SW480 (cell line): ENCODE measurements at regions not wholly inside any gene's neighbourhood (a gene's known extent, or its start where the extent isn't known, plus 50 kb on each side); places are given as distances from the start of the nearest gene placed in this dataset.
"Not testable (repeated sequence)": the region's sequence is repeated elsewhere in the genome, so short reads cannot be mapped to it uniquely, and the experiment has no call there.

ENCODE experiments used
- DNase-seq: peaks from one replicate; pipeline ENCODE4 v3.0.0-alpha.2; 2016; ENCODE audit warnings: low spot score

DNA sequence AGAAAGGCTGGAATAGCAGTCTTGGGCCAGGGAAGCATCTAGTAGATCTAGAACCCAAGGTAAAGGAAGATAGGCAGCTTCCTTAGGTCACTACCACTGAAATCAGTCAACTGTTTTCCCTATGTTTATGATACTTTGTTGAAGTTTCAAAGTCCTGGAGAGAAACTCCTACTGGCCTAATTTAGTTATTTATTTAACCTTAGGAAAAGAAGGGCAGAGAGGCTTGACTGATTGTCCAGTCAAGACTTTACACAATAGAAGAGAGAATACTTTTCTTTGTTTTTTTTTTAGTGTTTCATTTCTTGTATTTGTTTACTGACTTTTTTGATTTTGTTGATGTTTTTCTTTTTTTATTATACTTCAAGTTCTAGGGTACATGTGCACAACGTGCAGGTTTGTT lies 138.9 kb upstream of the PHYHIPL start:
- DNase-seq, result no peak

DNA sequence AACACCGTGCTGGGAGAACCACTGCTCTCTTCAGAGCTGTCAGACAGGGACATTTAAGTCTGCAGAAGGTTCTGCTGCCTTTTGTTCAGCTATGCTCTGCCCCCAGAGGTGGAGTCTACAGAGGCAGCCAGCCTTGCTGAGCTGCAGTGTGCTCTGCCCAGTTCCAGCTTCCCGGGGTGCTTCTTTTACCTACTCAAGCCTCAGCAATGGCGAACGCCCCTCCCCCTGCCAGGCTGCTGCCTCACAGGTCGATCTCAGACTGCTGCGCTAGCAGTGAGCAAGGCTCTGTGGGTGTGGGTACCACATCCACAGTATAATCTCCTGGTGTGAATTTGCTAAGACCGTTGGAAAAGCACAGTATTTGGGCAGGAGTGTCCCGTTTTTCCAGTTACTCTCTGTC lies 133.1 kb upstream of the PHYHIPL start:
- DNase-seq, result not testable (repeated sequence)

DNA sequence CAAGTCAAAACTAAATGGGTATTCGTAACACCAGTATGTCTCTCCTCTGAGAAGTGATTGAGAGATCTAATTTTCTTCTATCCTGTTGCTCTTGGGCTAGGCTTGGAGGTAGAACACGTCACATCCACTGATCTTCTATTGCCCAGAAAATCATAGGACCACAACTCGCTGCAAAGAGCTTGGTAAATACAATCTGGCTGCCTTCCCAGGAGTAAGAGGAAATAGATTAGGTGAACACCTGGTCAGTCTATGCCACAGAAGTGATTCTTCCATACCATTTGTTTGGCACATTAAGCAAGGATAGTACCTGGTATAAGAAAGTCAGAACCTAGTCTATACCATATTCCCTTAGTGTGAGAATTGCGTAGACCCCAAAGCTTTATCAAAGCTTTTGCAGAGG lies 129.3 kb upstream of the PHYHIPL start:
- no peak for DNase-seq

DNA sequence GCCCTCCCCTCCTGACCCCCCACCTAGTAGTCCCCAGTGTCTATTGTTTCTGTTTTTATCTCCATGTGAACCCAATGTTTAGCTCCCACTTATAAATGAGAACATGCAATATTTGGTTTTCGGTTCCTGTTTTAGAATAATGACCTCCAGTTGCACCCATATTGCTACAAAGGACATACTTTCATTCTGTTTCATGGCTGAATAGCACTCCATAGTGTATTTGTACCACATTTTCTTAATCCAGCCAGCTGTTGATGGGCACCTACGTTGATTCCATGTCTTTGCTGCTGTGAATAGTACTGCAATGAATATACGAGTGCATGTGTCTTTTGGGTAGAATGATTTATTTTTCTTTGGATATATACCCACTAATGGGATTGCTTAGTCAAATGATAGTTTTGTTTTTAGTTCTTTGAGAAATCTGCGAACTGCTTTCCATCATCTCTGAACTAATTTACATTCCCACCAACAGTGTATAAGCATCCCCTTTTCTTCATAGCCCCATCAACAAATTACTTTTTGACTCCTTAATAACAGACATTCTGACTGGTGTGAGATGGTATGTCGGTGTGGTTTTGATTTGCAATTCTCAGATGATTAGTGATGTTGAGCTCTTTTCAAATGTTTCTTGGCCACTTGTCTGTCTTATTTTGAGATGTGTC lies 128.4 kb upstream of the PHYHIPL start:
- no peak for DNase-seq

DNA sequence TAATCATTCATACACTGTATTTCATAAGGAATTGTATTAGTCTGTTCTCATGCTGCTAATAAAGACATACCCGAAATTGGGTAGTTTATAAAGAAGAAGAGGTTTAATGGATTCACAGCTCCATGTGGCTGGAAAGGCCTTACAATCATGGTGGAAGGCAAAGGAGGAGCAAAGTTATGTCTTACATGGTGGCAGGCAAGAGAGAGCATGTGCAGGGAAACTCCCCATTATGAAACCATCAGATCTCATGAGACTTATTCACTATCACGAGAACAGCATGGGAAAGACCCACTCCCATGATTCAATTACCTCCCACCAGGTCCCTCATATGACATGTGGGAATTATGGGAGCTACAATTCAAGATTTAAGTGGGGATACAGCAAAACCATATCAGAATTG lies 122.9 kb upstream of the PHYHIPL start:
- not testable (repeated sequence) for DNase-seq

GRCh38 chr10:59055045-59055444 lies 121.4 kb upstream of the PHYHIPL start:
- DNase-seq, result no peak

DNA sequence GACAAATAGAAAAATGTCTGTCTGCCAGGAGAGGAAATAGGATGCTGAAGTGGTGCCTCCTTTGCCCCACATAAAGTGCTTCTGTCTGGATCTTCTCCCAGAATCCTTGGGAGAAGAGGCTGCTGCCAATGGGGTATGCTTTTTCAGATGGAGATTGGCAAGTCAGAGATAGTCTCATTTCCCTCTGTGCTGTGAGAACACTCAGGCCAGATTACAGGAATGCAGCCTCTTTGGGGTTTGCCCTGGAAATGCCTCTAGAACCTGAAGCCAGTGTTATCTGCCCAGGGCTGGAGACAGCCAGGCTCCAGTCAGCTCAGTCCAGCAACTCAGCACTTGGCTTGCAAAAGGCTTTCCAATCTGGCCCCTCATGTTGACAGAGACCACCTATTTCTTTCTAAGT lies 119.1 kb upstream of the PHYHIPL start:
- DNase-seq, result no peak

GRCh38 chr10:59060852-59061251 lies 115.6 kb upstream of the PHYHIPL start:
- no peak for DNase-seq

DNA sequence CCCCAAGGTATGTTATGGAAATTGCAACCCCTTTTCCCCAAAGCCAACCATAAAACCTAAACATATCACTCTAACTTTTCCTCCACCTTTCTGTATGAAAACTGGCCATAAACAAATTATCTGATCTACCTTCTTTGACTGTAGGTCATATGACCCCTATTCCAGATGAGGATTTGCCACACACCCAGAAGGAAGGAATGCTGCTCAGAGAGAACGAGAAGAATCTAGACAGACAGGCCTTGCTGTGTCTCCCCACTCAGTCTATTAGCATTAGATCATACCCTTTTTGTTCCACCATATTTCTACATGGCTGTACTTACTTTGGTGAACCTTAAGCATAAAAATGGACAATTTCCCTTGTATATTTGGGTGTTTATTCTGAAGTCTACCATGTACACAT lies 113.0 kb upstream of the PHYHIPL start:
- DNase-seq, result no peak

DNA sequence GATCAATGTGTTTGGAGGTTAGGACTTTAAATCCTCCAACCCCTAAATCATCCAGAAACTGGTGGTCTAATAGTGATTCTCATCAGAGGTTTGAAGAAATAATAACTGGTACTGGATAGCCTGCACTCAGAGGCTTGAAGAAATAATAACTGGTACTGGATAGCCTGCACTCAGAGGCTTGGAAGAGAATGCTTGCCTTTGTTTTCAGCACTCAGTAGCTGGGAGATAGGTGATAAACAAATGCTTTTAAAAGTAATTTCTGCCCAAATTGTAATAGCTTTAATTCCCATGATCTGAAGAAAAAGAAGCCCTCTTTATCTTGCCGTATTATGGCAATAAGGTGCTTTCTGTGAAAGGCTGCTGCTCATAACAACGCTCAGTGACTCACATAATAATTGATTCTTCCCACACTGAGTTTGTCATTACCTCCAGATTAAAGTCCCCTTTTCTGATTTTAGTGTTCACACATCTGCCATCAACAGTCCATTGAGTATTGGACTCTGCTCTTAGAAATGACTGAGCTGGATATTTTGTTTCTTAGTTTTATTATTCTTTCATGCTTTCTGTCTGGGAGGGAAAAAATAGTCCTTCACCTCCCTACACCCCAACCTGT lies 112.3 kb upstream of the PHYHIPL start:
- DNase-seq, result no peak

DNA sequence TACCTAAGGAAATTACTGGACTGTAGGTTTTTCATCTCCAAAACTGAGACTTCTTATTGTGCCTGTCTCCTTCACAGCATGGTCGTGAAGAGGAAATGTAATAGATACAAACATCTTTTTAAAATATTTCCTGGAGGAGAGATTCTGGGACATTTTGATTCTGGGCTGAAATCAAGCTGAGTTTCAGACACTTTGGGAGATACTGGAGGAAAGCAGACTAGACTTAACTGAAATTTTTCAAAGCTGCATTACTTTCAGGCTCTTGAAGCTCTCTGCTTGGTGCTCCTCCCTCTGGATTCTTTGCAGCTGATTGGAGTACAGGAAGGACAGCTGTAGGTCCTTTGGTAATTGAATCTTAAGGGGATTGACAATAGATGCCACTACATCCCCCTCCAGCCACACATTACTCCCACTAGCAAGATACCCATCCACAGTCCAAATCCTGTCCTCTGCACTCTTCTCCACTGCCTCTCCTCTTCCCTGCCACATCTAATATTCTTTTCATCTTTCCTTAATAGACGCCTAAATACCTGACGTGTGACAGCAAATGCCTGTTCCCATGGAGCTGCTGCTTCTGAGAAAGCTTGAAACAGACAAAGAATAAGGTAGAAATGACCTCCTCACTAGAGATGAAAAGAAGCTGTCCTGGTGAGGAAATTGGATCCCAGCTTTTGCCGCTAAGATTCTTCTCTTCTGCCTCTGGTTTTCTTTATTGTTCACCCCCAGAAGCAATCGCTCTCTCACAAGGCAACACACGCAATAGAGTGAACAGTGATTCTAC lies 111.5 kb upstream of the PHYHIPL start:
- DNase-seq, result no peak

DNA sequence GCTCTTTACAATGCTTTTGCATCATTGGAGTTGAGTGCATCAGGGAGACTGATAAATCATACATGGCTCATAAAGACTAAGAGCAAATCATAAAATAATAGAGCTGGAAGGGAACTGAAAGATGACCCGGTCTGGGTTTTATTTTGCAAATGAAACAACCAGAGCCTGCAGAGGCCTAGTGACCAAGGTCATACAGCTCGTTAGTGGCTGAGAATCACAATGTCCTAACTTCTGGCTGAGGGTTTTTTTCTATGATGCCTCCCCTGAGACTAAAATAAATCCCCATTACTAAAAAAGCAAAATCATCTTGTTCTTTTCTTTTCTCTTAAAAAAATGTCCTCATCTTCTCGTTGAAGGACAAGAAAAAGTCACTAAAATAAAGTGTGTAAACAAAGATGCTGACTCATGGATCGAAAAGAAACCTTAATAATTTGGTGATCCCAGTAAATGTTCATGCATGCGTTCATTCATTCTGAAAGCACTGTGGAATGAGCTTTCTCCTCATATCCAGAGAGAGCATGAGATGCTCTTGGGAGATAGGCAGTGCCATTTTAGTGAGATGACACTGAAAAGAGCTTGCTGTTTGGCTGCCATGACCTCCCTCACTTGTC lies 107.8 kb upstream of the PHYHIPL start:
- DNase-seq, result no peak

DNA sequence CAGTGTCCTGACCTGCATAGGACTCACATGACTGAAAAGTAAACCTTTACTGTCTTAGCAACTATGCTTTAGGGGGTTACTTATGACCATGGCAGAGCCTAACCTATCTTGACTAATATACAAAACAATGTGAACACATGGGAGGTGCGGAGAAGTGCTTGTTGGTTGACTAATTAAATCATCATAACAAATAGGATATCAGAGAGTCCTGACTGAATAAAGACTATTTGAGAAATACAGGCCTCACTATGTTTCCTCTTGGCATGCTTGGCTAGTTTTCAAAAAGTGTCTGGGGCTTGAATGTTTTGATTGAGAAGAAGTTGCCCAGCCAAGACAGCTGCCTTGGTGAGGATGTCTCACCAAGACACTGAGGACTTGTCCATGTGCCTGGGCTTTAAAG lies 104.4 kb upstream of the PHYHIPL start:
- DNase-seq, result no peak

GRCh38 chr10:59073456-59074053 lies 102.9 kb upstream of the PHYHIPL start:
- DNase-seq, result peak; percentile 64

- no peak for DNase-seq
Measured at GRCh38 chr10:59075576-59075975, 100.9 kb upstream of the PHYHIPL start.

DNA sequence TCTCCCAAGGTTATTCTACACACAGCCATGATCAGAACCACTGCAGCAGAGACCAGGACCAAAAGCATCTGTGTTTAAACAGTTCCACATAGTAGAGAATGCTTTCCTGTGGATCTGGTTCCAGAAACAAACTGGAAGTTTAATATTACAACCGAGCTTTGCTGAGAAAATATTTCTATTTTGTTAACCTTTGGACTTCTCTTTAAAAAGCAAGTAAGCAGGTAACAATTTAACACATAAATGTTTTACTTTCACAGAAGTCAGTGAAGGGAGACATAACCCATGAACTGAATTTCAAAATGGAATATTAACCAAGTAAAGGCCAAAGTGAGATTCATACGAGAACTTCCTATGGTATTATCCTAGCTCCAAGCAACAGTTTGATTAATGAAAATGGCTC lies 98.6 kb upstream of the PHYHIPL start:
- DNase-seq, result no peak

GRCh38 chr10:59078978-59079377 lies 97.5 kb upstream of the PHYHIPL start:
- DNase-seq, result no peak

- DNase-seq, result no peak
Measured at GRCh38 chr10:59079386-59080226, 96.8 kb upstream of the PHYHIPL start.

- no peak for DNase-seq
Measured at GRCh38 chr10:59082249-59082648, 94.2 kb upstream of the PHYHIPL start.

DNA sequence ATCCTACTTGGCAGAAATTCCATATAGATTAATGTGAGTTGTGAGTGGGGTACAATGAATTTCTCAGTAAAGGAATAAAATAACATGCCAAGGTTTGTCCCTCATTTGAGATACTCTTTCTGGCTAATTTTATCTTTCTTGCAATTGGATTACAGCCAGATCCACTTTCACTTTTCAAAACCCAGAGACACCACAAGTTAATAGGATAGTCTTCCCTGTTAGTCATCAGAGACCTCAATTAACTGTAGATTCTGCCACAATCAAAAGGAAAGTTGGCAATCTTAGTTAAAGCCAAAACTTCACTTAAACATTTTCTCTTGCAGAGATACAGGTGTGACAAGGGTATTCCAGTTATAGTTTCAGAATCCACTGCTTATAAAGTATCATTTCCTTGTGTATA lies 91.4 kb upstream of the PHYHIPL start:
- no peak for DNase-seq

DNA sequence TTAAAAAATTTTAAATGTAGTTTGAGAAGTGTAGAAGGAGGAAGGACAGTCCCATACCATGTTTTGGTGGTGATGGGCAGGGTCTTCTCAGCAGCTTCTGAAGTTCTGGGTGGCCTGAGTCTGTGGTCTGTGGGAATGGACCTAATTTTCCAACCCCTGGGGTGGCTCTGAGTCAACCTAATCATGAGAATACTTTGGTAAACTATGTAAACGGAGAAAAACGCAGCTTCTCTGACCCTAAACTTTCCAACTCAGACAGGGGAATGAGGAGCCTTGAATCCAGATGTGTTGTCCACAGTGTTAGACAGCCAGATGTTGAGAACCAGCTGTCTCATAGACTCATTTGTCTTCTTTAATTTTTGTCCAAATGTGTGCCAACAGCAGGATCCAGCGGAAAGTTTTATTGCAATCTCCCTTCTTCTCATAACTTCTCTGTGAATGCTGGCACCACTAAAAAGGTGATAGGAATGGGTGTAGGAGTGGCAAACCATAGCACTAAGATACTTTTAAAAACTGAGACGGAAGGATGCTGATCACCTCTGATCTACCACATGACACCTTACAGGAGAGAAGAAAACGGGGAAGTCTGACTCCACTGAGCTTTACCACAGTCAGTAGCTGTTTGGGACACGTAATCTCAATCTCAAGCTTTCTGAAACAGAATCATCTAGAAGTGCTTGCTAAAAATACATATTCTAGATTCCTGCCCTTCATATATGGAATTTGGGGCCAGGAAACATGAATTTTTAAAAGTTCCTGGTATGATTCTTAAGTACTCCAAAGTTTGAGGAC lies 90.5 kb upstream of the PHYHIPL start:
- no peak for DNase-seq
